NCI-H1048 (cell line): ENCODE measurements at regions not wholly inside any gene's neighbourhood (a gene's known extent, or its start where the extent isn't known, plus 50 kb on each side); places are given as distances from the start of the nearest gene placed in this dataset.
"Not testable (repeated sequence)": the region's sequence is repeated elsewhere in the genome, so short reads cannot be mapped to it uniquely, and the experiment has no call there.

ENCODE experiments used
- DNase-seq: peaks from one replicate; lab custom pipeline; 2025; lab: John Stamatoyannopoulos, UW

DNA sequence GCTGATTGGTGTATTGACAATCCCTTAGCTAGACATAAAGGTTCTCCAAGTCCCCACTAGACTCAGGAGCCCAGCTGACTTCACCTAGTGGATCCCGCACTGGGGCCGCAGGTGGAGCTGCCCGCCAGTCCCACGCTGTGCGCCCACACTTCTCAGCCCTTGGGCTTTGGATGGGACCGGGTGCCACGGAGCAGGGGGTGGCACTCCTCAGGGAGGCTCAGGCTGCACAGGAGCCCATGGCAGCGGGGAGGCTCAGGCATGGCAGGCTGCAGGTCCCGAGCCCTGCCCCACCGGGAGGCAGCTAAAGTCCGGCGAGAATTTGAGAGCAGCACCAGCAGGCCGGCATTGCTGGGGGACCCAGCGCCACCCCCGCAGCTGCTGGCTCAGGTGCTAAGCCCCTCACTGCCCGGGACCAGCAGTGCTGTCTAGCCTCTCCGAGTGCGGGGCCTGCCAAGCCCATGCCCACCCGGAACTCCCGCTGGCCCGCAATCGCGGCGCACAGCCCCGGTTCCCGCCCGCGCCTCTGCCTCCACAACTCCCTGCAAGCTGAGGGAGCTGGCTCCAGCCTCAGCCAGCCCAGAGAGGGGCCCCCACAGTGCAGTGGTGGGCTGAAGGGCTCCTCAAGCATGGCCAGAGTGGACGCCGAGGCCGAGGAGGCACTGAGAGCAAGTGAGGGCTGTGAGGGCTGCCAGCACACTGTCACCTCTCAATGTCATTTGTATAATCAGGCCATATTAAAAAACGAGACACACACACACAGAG lies 437.2 kb downstream of the CSNK1G3 start:
- DNase-seq = no peak

DNA sequence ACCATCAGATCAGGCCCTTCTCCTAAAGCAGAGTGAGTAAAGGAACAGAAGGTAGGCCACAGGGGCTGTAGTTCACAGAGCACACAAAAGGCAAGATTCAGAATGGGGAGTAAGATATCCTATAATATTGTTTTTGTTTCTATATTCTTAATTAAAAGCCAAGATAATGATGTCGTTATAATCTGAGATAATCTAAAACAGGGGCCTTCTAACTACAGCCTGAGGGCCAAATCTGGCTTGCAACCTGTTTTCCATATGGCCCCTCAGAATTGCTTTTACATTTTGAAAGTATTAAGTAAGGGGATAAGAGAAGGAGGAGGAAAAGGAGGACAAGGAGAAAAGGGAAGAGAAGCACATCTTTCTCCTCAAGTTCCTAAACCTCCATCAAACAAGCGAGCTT lies 435.8 kb downstream of the CSNK1G3 start:
- no peak for DNase-seq

GRCh38 chr5:123945548-123945947 lies 433.6 kb downstream of the CSNK1G3 start:
- DNase-seq = no peak

GRCh38 chr5:123943151-123943550 lies 431.2 kb downstream of the CSNK1G3 start:
- no peak for DNase-seq

DNA sequence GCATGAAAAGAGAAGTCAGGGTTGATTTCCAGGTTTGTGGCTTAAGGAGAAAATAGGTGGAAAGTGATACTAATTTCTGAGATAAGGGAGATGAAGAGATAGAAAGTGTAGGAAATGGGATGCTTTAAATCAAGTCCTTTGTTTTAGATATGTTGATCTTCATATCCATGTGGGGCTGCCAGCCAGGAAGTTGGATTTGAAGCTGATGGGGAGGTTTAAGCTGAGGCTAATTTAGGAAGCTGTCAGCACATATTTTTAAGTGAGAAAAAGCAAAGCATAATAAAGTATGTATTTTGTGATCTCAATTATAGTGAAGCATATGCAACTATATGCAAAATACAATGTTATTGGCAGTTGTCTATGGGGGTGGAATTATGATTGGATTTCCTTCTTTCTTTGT lies 428.4 kb downstream of the CSNK1G3 start:
- no peak for DNase-seq

DNA sequence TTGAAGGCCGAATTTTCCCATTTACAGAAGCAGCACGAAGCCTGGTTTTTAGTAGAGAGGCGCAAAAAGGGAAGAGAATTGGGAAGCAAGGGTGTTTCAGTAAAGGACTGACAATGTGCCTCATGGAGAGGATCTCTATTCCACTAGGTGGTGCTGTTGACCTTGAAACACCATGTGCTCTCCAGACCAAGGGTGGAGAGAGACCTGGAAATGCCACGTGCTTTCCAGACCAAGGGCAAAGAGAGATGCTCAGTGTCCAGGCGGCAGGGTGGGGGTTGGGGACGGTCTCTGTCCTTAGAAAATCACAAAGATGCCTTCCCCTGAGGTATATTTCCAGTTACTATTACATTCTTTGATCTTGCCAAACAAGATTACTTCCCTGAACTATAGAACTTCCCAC lies 425.3 kb downstream of the CSNK1G3 start:
- DNase-seq = no peak

DNA sequence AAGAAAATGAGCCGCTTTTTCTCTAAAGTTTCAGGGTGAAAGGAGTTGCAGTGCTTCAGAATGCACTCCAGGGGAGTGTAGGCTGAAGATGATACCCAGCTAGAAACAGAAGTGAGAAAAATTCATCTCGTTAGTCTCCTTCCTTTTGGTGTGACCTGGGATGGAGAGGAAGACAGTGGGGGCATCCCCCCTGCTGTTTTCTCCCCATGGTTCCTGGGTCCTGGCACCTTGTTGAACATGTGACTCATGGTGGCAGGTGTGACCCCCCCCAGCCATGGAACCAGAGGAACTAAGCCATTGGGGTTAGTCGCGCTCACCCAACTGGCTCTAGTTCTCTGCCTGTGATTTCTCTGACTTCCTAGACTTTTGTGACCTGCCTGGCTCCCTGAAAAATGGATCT lies 424.6 kb downstream of the CSNK1G3 start:
- no peak for DNase-seq

DNA sequence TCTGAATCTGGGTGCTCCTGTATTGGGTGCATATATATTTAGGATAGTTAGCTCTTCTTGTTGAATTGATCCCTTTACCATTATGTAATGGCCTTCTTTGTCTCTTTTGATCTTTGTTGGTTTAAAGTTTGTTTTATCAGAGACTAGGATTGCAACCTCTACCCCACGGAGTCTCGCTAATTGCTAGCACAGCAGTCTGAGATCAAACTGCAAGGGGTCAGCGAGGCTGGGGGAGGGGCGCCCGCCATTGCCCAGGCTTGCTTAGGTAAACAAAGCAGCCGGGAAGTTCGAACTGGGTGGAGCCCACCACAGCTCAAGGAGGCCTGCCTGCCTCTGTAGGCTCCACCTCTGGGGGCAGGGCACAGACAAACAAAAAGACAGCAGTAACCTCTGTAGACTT lies 421.8 kb downstream of the CSNK1G3 start:
- DNase-seq = not testable (repeated sequence)

DNA sequence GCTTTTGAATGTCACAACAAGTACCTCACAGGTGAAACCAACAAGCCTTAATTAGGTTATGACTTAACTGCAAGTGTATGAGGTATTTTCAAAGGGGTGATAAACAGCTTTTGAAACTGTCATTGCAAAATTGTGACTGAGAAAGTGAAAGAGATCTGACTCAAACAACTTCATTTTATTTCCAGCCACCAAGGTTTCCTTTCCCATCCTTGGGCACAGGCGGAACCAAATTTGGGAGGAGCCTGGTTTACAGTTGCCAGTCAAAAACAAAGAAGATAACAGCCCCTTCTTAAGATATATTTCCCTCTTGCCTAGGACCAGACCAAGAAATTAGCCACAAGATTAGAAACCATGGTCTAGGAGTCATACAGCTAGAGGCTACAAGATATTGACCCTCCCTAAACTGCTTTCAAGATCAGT lies 417.1 kb downstream of the CSNK1G3 start:
- no peak for DNase-seq

GRCh38 chr5:123928401-123928800 lies 416.4 kb downstream of the CSNK1G3 start:
- no peak for DNase-seq

DNA sequence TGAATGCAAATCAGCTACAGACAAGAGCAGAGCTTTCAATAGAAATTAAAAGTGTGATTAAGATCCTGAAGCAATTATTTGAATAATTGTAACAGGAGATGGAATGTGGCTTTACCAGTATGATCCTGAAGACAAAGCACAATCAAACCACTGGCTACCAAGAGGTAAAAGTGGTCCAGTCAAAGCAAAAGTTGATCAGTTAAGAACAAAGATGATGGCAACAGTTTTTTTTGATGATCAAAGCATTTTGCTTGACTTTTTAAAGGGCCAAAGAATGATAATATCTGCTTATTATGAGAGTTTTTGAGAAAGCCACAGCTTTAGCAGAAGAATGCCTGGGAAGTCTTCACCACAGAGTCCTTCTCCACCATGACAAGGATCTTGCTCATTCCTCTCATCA lies 409.2 kb downstream of the CSNK1G3 start:
- DNase-seq = no peak

- peak; percentile 56 for DNase-seq
These were observed 404.6 kb downstream of the CSNK1G3 start for GRCh38 chr5:123916345-123917121.

DNA sequence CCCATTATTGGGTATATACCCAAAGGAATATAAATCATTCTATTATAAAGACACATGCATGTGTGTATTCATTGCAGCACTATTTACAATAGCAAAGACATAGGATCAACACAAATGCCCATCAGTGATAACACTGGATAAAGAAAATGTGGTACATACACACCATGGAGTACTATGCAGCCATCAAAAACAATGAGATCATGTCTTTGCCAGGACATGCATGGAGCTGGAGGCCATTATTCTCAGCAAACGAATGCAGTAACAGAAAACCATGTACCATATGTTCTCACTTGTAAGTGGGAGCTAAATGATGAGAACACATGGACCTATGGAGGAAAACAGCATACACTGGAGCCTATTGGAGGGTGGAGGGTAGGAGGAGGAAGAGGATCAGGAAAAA lies 402.4 kb downstream of the CSNK1G3 start:
- no peak for DNase-seq

DNA sequence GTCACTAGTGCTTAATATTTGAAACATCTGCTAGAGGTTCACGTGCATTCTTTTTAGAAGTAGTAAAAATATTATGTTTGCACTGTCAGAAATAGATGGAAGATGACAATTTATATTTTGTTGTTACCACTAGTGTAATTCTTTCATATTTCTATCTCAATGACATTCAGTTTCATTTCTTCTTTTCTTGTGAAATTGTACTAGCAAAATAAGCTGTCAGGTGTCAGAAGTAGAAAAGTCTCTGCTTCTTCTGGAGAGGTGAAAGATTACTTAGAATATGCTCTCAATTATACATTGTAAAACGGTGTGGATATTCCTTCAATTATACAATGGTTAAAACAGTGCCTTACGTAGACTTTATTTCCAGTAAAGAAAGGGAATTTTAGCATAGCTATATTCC lies 395.4 kb downstream of the CSNK1G3 start:
- no peak for DNase-seq

GRCh38 chr5:123906698-123907295 lies 394.8 kb downstream of the CSNK1G3 start:
- DNase-seq = no peak

DNA sequence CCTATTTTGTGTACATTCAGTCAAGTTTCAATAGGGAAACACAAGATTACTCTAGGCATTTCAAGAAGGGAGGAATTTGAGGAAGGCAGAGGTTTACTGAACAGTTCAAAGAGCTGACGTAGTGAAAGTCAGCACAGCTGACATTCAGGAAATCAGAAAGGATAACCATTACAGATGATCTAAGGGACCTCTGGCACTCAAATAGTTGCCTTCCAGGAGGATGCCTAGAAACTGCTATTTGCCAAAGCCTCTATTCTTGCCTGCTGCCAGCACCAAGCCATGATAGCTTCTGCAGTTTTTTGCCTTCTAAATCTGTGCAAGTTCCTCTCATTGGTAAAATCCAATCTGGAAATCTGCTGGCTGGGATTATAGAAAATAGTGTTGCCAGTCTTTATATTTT lies 373.1 kb downstream of the CSNK1G3 start:
- no peak for DNase-seq

- DNase-seq = no peak
These were observed 371.0 kb downstream of the CSNK1G3 start for GRCh38 chr5:123882965-123883345.

- no peak for DNase-seq
These were observed 370.5 kb downstream of the CSNK1G3 start for GRCh38 chr5:123882319-123882964.

GRCh38 chr5:123881759-123882244 lies 369.8 kb downstream of the CSNK1G3 start:
- DNase-seq = no peak

DNA sequence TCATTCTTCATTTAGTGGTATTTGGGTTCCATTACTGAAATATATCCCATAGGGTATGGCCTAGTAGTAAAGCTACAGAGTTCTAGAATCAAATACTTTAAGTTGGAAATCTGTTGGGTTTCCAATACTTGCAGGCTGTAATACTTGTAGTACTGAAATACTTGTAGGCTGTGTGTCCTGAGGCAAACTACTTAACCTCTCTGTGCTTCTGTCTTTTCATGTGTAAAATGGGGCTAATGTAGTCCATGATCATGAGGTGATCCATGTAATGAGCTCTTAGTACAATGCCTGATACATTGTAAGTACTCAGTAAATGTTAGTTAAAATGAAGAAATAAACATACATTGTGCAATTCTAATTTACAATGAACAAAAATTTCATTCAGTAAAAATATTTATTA lies 368.9 kb downstream of the CSNK1G3 start:
- no peak for DNase-seq

DNA sequence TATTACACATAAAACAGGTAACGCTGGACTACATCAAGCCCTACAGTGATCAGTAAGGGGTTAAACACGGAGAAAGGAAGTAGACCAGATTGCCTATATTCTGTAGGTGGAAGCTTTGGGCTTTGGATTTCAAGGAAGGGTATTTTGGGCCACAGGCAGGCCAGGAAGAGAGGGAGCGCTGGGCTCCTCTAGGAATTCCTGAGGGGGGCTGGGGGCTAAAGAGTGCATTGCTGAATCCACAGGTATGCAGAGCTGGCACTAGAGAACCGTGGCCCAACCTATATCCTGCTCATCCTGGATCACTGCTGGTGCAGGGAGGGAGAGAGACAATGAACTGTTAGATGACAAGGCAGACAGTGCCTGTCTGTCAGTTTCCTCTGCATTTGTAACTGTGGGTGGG lies 367.1 kb downstream of the CSNK1G3 start:
- DNase-seq = no peak

- no peak for DNase-seq
These were observed 364.4 kb downstream of the CSNK1G3 start for GRCh38 chr5:123876276-123876790.
